ENCODE measurements at regions not wholly inside any gene's neighbourhood (a gene's known extent, or its start where the extent isn't known, plus 50 kb on each side); places are given as distances from the start of the nearest gene placed in this dataset.

DNA sequence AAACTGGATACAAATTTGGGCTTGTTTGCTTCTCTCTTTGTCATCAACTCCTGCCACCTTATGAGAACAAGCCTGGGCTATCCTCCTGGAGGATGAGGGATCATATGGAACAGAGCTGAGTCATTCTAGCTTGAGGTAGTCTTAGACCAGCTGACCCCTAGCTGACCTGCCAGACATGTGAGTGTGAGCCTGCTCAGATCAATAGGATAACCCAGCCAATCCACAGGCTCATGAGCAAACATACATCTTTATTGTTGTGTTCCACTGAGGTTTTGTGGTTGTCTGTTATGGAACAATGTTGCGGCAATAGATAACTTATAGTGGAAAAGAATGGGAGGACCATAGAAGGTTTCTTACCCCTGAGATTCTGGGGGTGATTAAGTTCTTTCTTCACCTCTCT is 54.5 kb upstream of the FAM180A start:
- H3K4me3 ChIP-seq (ENCODE audit: low read depth, poor library complexity, severe bottlenecking) = no peak overlapping the region
- DNase-seq (ENCODE audit: low spot score in 2 of 2) = peak in 1 of 2 donors; percentile 29
- 89 to 96% methylated on average over 1 of the region's 1 CpG for WGBS, 2 donors
- TF ChIP-seq, protein P1, sequence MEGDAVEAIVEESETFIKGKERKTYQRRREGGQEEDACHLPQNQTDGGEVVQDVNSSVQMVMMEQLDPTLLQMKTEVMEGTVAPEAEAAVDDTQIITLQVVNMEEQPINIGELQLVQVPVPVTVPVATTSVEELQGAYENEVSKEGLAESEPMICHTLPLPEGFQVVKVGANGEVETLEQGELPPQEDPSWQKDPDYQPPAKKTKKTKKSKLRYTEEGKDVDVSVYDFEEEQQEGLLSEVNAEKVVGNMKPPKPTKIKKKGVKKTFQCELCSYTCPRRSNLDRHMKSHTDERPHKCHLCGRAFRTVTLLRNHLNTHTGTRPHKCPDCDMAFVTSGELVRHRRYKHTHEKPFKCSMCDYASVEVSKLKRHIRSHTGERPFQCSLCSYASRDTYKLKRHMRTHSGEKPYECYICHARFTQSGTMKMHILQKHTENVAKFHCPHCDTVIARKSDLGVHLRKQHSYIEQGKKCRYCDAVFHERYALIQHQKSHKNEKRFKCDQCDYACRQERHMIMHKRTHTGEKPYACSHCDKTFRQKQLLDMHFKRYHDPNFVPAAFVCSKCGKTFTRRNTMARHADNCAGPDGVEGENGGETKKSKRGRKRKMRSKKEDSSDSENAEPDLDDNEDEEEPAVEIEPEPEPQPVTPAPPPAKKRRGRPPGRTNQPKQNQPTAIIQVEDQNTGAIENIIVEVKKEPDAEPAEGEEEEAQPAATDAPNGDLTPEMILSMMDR (IDR thresholded peaks at IDR 0.05) = no peak
- no peak for TF ChIP-seq POLR2A (IDR thresholded peaks at IDR 0.05)
- intact Hi-C loops (cut with DNase I; ENCODE audit: low total_unique reads) = no loop called here

- WGBS, 2 donors = 82 to 83% methylated on average over 3 of the region's 3 CpGs
- intact Hi-C loops (cut with DNase I; ENCODE audit: low total_unique reads) = no loop called here
- no peak overlapping the region for H3K4me3 ChIP-seq (ENCODE audit: low read depth, poor library complexity, severe bottlenecking)
- no peak for DNase-seq (ENCODE audit: low spot score in 2 of 2)
- TF ChIP-seq, protein P1 (IDR thresholded peaks at IDR 0.05) = no peak
- no peak for TF ChIP-seq POLR2A (IDR thresholded peaks at IDR 0.05)
Measured at GRCh38 chr7:135802697-135803096, 54.1 kb upstream of the FAM180A start.

- TF ChIP-seq, protein P1 (IDR thresholded peaks at IDR 0.05) = no peak
- TF ChIP-seq POLR2A (IDR thresholded peaks at IDR 0.05) = no peak
- no peak overlapping the region for H3K4me3 ChIP-seq (ENCODE audit: low read depth, poor library complexity, severe bottlenecking)
- DNase-seq (ENCODE audit: low spot score in 2 of 2) = peak in 1 of 2 donors; percentile 61
- WGBS, 2 donors = 59 to 72% methylated on average over 6 of the region's 6 CpGs
- intact Hi-C loops (cut with DNase I; ENCODE audit: low total_unique reads) = loop anchor here (2.0 kb wide), 1 partner anchor 207 kb away; no protein-coding TSS in a partner anchor
Measured at GRCh38 chr7:135801877-135802276, 53.3 kb upstream of the FAM180A start.

- intact Hi-C loops (cut with DNase I; ENCODE audit: low total_unique reads) = loop anchor here (2.0 kb wide), 1 partner anchor 208 kb away; no protein-coding TSS in a partner anchor
- no peak overlapping the region for H3K4me3 ChIP-seq (ENCODE audit: low read depth, poor library complexity, severe bottlenecking)
- no peak for TF ChIP-seq POLR2A (IDR thresholded peaks at IDR 0.05)
- TF ChIP-seq, protein P1 (IDR thresholded peaks at IDR 0.05) = peak in 1 of 3 donors; percentile 65
- WGBS, 2 donors = 30 to 36% methylated on average over 16 of the region's 16 CpGs
- DNase-seq (ENCODE audit: low spot score in 2 of 2) = no peak
Measured at GRCh38 chr7:135801045-135801693, 52.6 kb upstream of the FAM180A start.

DNA sequence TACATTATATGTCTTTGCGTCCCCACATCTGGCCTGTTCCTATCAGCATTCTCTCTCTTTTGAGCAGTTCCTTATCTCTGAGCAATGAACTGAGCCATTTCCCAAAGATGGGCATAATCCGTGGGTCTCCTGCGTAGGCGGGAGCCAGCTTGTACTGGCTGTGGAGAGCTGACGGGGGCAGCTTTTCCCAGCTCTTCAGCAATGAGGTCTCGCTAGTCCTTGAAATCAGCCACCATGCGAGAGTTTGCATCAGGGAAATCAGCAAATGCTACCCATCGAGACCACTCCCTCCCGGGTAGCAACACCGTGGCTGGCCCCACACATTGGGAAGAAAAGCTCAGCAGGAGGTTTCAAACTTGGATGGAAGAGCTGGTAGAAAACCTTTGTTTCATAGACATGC is 51.9 kb upstream of the FAM180A start:
- 73 to 77% methylated on average over 7 to 10 of the region's 10 CpGs for WGBS, 2 donors
- no peak overlapping the region for H3K4me3 ChIP-seq (ENCODE audit: low read depth, poor library complexity, severe bottlenecking)
- DNase-seq (ENCODE audit: low spot score in 2 of 2) = no peak
- intact Hi-C loops (cut with DNase I; ENCODE audit: low total_unique reads) = loop anchor here (2.0 kb wide), 1 partner anchor 208 kb away; no protein-coding TSS in a partner anchor
- no peak for TF ChIP-seq POLR2A (IDR thresholded peaks at IDR 0.05)
- TF ChIP-seq, protein P1 (IDR thresholded peaks at IDR 0.05) = no peak

Measured in lower leg skin (tissue), 4 donors.